HEK293 (cell line): ENCODE measurements at regions not wholly inside any gene's neighbourhood (a gene's known extent, or its start where the extent isn't known, plus 50 kb on each side); places are given as distances from the start of the nearest gene placed in this dataset.

ENCODE experiments used
- CTCF ChIA-PET: fragments of 350-600 bp; formaldehyde crosslinking; extraction: SDS; loops from one replicate; lab custom pipeline; 2021; ENCODE audit warnings: antibody characterized with exemption; lab: Yijun Ruan, JAX
- POLR2A ChIA-PET: fragments of 300-600 bp; formaldehyde crosslinking; extraction: SDS; loops from one replicate; lab custom pipeline; 2020; ENCODE audit warnings: antibody characterized with exemption, inconsistent platforms; lab: Yijun Ruan, JAX
- H3K27ac ChIP-seq: fragments of 200-500 bp; sonication (Bioruptor generic); 2 replicates; pipeline ENCODE4 v1.5.1; 2014; ENCODE audit warnings: low read depth, low read length, control low read depth, inconsistent platforms; ENCODE audit errors: extremely low read depth
- H3K36me3 ChIP-seq, 2 experiments: fragments of 200-500 bp in 1 of 2; sonication (Bioruptor generic) in 1 of 2; 1 replicate in 1 of 2; 2 replicates in 1 of 2; pipeline ENCODE4 v1.5.1; 2014 to 2017; ENCODE audit warnings: inconsistent platforms in 2 of 2, low read length in 2 of 2; ENCODE audit not compliant: control insufficient read depth in 2 of 2, insufficient read depth in 1 of 2
- H3K4me1 ChIP-seq: fragments of 200-500 bp; sonication (Bioruptor generic); 2 replicates; pipeline ENCODE4 v1.5.1; 2014; ENCODE audit warnings: mild to moderate bottlenecking, low read length, inconsistent platforms; ENCODE audit not compliant: control insufficient read depth, insufficient read depth
- H3K4me3 ChIP-seq: 2 replicates; pipeline ENCODE4 v1.5.1; 2011; ENCODE audit warnings: low read depth, mild to moderate bottlenecking, control low read depth, low read length, moderate library complexity
- H3K9me3 ChIP-seq: fragments of 200-500 bp; sonication (Bioruptor generic); 2 replicates; pipeline ENCODE4 v1.5.1; 2014; ENCODE audit warnings: low read depth, low read length, inconsistent platforms; ENCODE audit not compliant: control insufficient read depth, insufficient read depth
- CTCF ChIP-seq: fragments of 450-650 bp; formaldehyde crosslinking; IDR thresholded peaks from 2 replicates; pipeline ENCODE4 v1.5.1; 2016; ENCODE audit warnings: missing biosample characterization, missing genetic modification characterization
- GFI1B ChIP-seq: fragments of 450-650 bp; formaldehyde crosslinking; IDR thresholded peaks from 2 replicates; pipeline ENCODE4 v1.5.1; 2016; ENCODE audit warnings: missing biosample characterization, missing genetic modification characterization
- KLF10 ChIP-seq: fragments of 450-650 bp; IDR thresholded peaks from 2 replicates; pipeline ENCODE4 v1.5.1; 2018; ENCODE audit warnings: missing biosample characterization, mild to moderate bottlenecking, missing genetic modification characterization
- MYNN ChIP-seq: fragments of 450-650 bp; formaldehyde crosslinking; IDR thresholded peaks from 2 replicates; pipeline ENCODE4 v1.5.1; 2016; ENCODE audit warnings: missing biosample characterization, missing genetic modification characterization, borderline replicate concordance
- PRDM1 ChIP-seq: fragments of 450-650 bp; formaldehyde crosslinking; IDR thresholded peaks from 2 replicates; pipeline ENCODE4; 2016; ENCODE audit warnings: missing biosample characterization, missing genetic modification characterization
- PRDM10 ChIP-seq: fragments of 450-650 bp; formaldehyde crosslinking; IDR thresholded peaks from 2 replicates; pipeline ENCODE4 v1.5.1; 2016; ENCODE audit warnings: missing biosample characterization, missing genetic modification characterization
- RBAK ChIP-seq: fragments of 450-650 bp; formaldehyde crosslinking; IDR thresholded peaks from 2 replicates; pipeline ENCODE4 v1.5.1; 2016; ENCODE audit warnings: missing biosample characterization, missing genetic modification characterization
- ZBTB10 ChIP-seq: fragments of 450-650 bp; formaldehyde crosslinking; IDR thresholded peaks from 2 replicates; pipeline ENCODE4 v1.5.1; 2016; ENCODE audit warnings: missing biosample characterization, missing genetic modification characterization
- ZBTB11 ChIP-seq: fragments of 450-650 bp; formaldehyde crosslinking; conservative IDR thresholded peaks from 2 replicates; pipeline ENCODE4 v1.5.1; 2016; ENCODE audit warnings: low read depth, missing biosample characterization, missing genetic modification characterization
- ZEB2 ChIP-seq: fragments of 450-650 bp; formaldehyde crosslinking; IDR thresholded peaks from 2 replicates; pipeline ENCODE4 v1.5.1; 2016; ENCODE audit warnings: missing biosample characterization, missing genetic modification characterization
- ZNF155 ChIP-seq: fragments of 450-650 bp; formaldehyde crosslinking; IDR thresholded peaks from 2 replicates; pipeline ENCODE4 v1.5.1; 2016; ENCODE audit warnings: missing biosample characterization, missing genetic modification characterization
- ZNF2 ChIP-seq: fragments of 450-650 bp; formaldehyde crosslinking; IDR thresholded peaks from 2 replicates; pipeline ENCODE4 v1.5.1; 2016; ENCODE audit warnings: missing biosample characterization, missing genetic modification characterization
- ZNF202 ChIP-seq: fragments of 450-650 bp; formaldehyde crosslinking; IDR thresholded peaks from 2 replicates; pipeline ENCODE4 v1.5.1; 2016; ENCODE audit warnings: missing biosample characterization, missing genetic modification characterization, borderline replicate concordance
- ZNF239 ChIP-seq: fragments of 450-650 bp; formaldehyde crosslinking; IDR thresholded peaks from 2 replicates; pipeline ENCODE4 v1.5.1; 2016; ENCODE audit warnings: missing biosample characterization, missing genetic modification characterization
- ZNF37A ChIP-seq: fragments of 450-650 bp; IDR thresholded peaks from 2 replicates; pipeline ENCODE4 v1.5.1; 2018; ENCODE audit warnings: missing biosample characterization, missing genetic modification characterization
- ZNF449 ChIP-seq: fragments of 450-650 bp; formaldehyde crosslinking; IDR thresholded peaks from 2 replicates; pipeline ENCODE4 v1.5.1; 2017; ENCODE audit warnings: missing biosample characterization, mild to moderate bottlenecking, missing genetic modification characterization, moderate library complexity
- ZNF48 ChIP-seq: fragments of 450-650 bp; formaldehyde crosslinking; IDR thresholded peaks from 2 replicates; pipeline ENCODE4 v1.5.1; 2016; ENCODE audit warnings: missing biosample characterization, missing genetic modification characterization
- ZNF513 ChIP-seq: fragments of 450-650 bp; IDR thresholded peaks from 2 replicates; pipeline ENCODE4 v1.5.1; 2018; ENCODE audit warnings: missing biosample characterization, missing genetic modification characterization
- ZNF621 ChIP-seq: fragments of 450-650 bp; formaldehyde crosslinking; IDR thresholded peaks from 2 replicates; pipeline ENCODE4 v1.5.1; 2017; ENCODE audit warnings: missing biosample characterization, missing genetic modification characterization
- ZNF629 ChIP-seq: fragments of 450-650 bp; formaldehyde crosslinking; IDR thresholded peaks from 2 replicates; pipeline ENCODE4 v1.5.1; 2017; ENCODE audit warnings: missing biosample characterization, missing genetic modification characterization
- ZNF843 ChIP-seq: fragments of 450-650 bp; formaldehyde crosslinking; IDR thresholded peaks from 2 replicates; pipeline ENCODE4 v1.5.1; 2016; ENCODE audit warnings: missing biosample characterization, missing genetic modification characterization

GRCh38 chr7:156380261-156380660 lies 260.3 kb upstream of the RNF32 start:
- no peaks in the 10 kb centered on the region for H3K9me3 ChIP-seq
- no peak overlapping the region for H3K4me3 ChIP-seq
- H3K27ac ChIP-seq, result no peak overlapping the region
- ChIA-PET CTCF (no interaction called here), POLR2A (no interaction called here)
- H3K36me3 ChIP-seq, result no peaks in the 10 kb centered on the region
- no peak for TF ChIP-seq RBAK
- no peak for TF ChIP-seq ZNF2
- no peak for TF ChIP-seq ZNF202 (tag by site-specific recombination)
- no peak for TF ChIP-seq ZBTB11 (tag by site-specific recombination)
- no peak for TF ChIP-seq ZNF239 (tag by site-specific recombination)
- no peak for TF ChIP-seq PRDM10 (tag by site-specific recombination)
- TF ChIP-seq ZNF449, result no peak
- TF ChIP-seq ZNF37A (tag by site-specific recombination), result no peak
- TF ChIP-seq ZNF621 (tag by site-specific recombination), result no peak
- TF ChIP-seq ZNF843 (tag by site-specific recombination), result no peak
- no peak for TF ChIP-seq PRDM1 (tag by site-specific recombination)
- TF ChIP-seq GFI1B (tag by site-specific recombination), result no peak
- TF ChIP-seq ZNF513 (tag by site-specific recombination), result no peak
- H3K4me1 ChIP-seq, result no peaks in the 10 kb centered on the region

- H3K4me1 ChIP-seq, result no peaks in the 10 kb centered on the region
- H3K36me3 ChIP-seq, result no peaks in the 10 kb centered on the region
- H3K9me3 ChIP-seq, result no peaks in the 10 kb centered on the region
- CTCF ChIA-PET, result no interaction called here
- POLR2A ChIA-PET, result no interaction called here
- H3K27ac ChIP-seq, result no peak overlapping the region
- H3K4me3 ChIP-seq, result no peak overlapping the region
- TF ChIP-seq KLF10 (tag by site-specific recombination) (no peak), ZEB2 (tag by site-specific recombination) (peak; percentile 20; the same call in 1 of the 2 replicates), ZNF629 (tag by site-specific recombination) (0 out of 2 replicates have a peak, but pooled peaks have one; percentile 28), ZBTB10 (no peak), ZNF48 (tag by site-specific recombination) (no peak), ZNF155 (tag by site-specific recombination) (no peak), CTCF (no peak), MYNN (tag by site-specific recombination) (no peak)
These were observed 261.1 kb upstream of the RNF32 start for GRCh38 chr7:156379324-156380070.
